ENCODE measurements at regions not wholly inside any gene's neighbourhood (a gene's known extent, or its start where the extent isn't known, plus 50 kb on each side); places are given as distances from the start of the nearest gene placed in this dataset.

DNA sequence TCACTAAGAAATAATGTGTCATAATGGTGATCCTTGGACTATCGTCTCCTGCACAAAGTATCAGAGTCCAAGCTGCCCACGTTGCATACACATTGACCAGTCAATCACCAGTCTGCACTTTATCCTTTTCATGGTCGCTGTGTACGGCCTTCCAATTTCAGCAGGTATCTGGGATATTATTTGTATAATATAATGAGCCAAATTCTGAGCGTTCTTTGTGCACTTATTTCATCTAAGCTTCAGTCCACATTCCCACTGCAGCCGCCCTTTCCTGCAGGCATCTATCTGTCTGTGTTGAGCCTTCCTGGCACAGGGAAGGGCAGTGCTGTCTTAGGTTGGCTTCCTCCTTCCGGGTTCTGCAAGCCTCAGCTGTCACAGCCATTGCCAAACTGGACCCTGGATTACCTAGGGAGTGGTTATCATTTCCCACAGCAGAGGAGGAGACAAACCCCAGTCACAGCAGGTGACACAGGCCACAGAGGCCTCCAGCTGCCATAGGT lies 174.3 kb downstream of the TTLL2 start:
- TF ChIP-seq POLR2A (IDR thresholded peaks at IDR 0.05) (peak; percentile 19), CTCF (IDR thresholded peaks at IDR 0.05) (no peak)

Data from right lobe of liver (tissue), 4 donors.